Mucosa of rectum (tissue), 2 donors: ENCODE measurements at regions not wholly inside any gene's neighbourhood (a gene's known extent, or its start where the extent isn't known, plus 50 kb on each side); places are given as distances from the start of the nearest gene placed in this dataset.
"Not testable (repeated sequence)": the region's sequence is repeated elsewhere in the genome, so short reads cannot be mapped to it uniquely, and the experiment has no call there.

Experiments
- H3K27ac ChIP-seq, 2 donors: one replicate each; pipeline ENCODE4 v1.7.0; 2013; ENCODE audit warnings: inconsistent platforms in 2 of 2, low read depth in 2 of 2, low read length in 2 of 2
- H3K27me3 ChIP-seq, 2 donors: one replicate each; pipeline ENCODE4 v1.7.0; 2013; ENCODE audit warnings: low read length in 2 of 2; ENCODE audit not compliant: control insufficient read depth in 2 of 2, insufficient read depth in 2 of 2
- H3K36me3 ChIP-seq, 2 donors: one replicate each; pipeline ENCODE4 v1.7.0; 2013; ENCODE audit warnings: low read length in 2 of 2; ENCODE audit not compliant: control insufficient read depth in 2 of 2, insufficient read depth in 2 of 2
- H3K4me1 ChIP-seq, 2 donors: one replicate each; pipeline ENCODE4 v1.7.0; 2013; ENCODE audit warnings: low read length in 2 of 2, mild to moderate bottlenecking in 1 of 2; ENCODE audit not compliant: control insufficient read depth in 2 of 2, insufficient read depth in 2 of 2
- H3K4me3 ChIP-seq, 2 donors: one replicate each; pipeline ENCODE4 v1.7.0; 2013; ENCODE audit warnings: low read length in 2 of 2
- H3K9ac ChIP-seq, 2 donors: one replicate each; pipeline ENCODE4 v1.7.0; 2013; ENCODE audit warnings: low read length in 2 of 2, low read depth in 1 of 2, mild to moderate bottlenecking in 1 of 2
- H3K9me3 ChIP-seq, 2 donors: one replicate each; pipeline ENCODE4 v1.7.0; 2013; ENCODE audit warnings: low read length in 2 of 2; ENCODE audit not compliant: control insufficient read depth in 2 of 2
- donor health status: healthy.
- donor health status: Normal muscosa, but diverticular disease.

DNA sequence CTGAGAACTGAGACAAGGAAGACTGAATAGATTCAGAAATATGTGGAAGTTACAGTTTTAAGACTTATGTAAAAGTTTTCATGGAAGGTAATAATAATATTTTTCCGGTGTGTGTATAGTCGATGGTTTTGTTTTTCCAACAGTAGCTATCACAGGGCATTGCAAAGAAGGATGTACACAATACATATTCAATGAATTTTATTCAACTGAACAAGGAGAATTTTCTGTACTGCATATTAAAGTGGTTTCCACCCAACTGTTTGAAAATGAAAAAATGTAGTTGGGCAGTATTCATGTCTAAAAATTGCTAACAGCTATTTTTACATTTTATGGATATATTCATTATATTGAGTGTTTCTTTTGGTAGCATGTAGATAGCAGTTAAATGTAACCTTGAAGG is 350.3 kb upstream of the ATP10A start:
- Histone ChIP-seq H3K27ac (no peak overlapping the region), H3K4me3 (no peak overlapping the region), H3K9me3 (peaks cover 0 to 2% of the 10 kb centered on the region in 2 donors), H3K27me3 (no peaks in the 10 kb centered on the region), H3K9ac (no peak overlapping the region), H3K4me1 (no peaks in the 10 kb centered on the region), H3K36me3 (no peaks in the 10 kb centered on the region)

GRCh38 chr15:26212109-26212508 is 349.0 kb upstream of the ATP10A start:
- no peak overlapping the region for H3K9ac ChIP-seq
- H3K36me3 ChIP-seq, result no peaks in the 10 kb centered on the region
- no peaks in the 10 kb centered on the region for H3K9me3 ChIP-seq
- no peaks in the 10 kb centered on the region for H3K4me1 ChIP-seq
- H3K27me3 ChIP-seq, result no peaks in the 10 kb centered on the region
- no peak overlapping the region for H3K27ac ChIP-seq
- H3K4me3 ChIP-seq, result no peak overlapping the region

DNA sequence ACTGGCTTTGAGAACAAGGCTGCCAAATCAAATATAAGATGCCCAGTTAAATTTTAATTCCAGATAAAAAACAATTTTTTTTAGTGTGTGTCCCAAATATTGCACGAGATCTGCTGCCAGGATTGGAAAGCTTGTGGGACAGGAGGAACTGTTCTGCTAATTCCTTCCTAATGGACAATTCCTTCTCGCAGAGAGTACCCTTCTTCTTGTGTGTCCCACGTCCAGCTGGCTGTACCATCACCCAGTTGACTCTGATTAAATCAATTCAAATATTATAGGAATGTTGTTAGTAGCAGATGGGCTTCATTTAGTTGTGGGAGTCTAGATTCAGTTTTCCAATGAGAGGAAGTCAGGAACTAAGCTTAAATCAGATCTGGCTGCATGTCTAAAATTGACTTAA is 347.9 kb upstream of the ATP10A start:
- no peak overlapping the region for H3K27ac ChIP-seq
- H3K9me3 ChIP-seq, result no peaks in the 10 kb centered on the region
- no peaks in the 10 kb centered on the region for H3K4me1 ChIP-seq
- no peak overlapping the region for H3K4me3 ChIP-seq
- no peak overlapping the region for H3K9ac ChIP-seq
- no peaks in the 10 kb centered on the region for H3K27me3 ChIP-seq
- no peaks in the 10 kb centered on the region for H3K36me3 ChIP-seq

DNA sequence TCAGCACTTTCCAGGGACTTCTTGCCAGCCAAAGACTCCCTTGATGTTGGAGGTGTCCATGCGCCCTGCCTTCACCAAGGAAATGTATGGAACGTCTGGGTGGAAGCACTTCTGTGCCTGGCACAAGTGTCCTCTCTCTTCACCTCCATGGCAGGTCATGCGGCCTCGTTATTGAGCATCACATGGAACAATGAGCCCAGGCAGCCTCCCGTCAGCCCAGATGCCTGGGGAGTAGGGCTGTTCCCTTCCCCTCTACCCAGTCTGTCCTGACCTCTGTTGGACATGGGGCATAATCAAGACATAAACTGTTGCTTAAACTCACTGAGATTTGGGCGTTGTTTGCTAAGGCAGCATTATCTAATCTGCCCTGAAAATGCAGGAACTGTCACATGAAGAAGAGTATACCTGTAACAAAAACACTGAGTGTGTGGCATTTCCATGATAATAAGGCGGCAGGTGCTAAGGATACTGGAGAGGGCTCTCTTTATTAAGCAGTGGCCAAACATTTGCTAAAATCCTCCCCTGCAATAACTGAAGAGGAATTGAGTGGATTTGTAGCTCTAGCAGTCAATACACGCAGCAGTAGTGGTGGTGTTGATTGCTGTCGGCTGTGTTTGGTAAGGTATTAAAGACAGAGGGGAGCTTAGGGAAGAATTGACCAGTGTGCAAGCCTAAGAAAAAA is 338.2 kb upstream of the ATP10A start:
- H3K4me1 ChIP-seq, result no peaks in the 10 kb centered on the region
- H3K27me3 ChIP-seq, result no peaks in the 10 kb centered on the region
- H3K27ac ChIP-seq, result no peak overlapping the region
- H3K9me3 ChIP-seq, result peaks cover 0 to 5% of the 10 kb centered on the region in 2 donors
- no peak overlapping the region for H3K9ac ChIP-seq
- H3K4me3 ChIP-seq, result no peak overlapping the region
- no peaks in the 10 kb centered on the region for H3K36me3 ChIP-seq

DNA sequence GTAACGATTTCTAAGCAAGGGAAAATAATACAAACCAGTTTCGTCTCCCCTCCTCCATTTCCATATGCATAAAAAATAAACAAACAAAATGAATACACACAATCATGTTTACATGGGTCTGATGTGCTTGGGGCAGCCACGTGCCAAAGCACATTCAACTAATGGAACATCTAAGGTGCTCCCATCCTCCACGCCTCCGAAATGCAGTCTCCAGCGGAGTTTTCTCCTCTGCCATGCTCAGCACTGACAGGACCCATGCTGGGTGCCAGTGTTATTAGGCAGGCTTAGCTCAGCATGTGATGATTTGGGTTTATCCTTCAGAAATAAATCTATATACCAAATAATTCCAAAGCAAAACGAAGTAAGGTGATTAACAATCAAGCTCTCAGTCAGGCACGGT is 337.3 kb upstream of the ATP10A start:
- Histone ChIP-seq H3K4me1 (no peaks in the 10 kb centered on the region), H3K4me3 (no peak overlapping the region), H3K27ac (no peak overlapping the region), H3K36me3 (no peaks in the 10 kb centered on the region), H3K9me3 (peaks cover 0 to 5% of the 10 kb centered on the region in 2 donors), H3K27me3 (no peaks in the 10 kb centered on the region), H3K9ac (no peak overlapping the region)

GRCh38 chr15:26197719-26198118 is 334.6 kb upstream of the ATP10A start:
- Histone ChIP-seq H3K27ac (no peak overlapping the region), H3K9me3 (peaks cover 0 to 5% of the 10 kb centered on the region in 2 donors), H3K36me3 (no peaks in the 10 kb centered on the region), H3K27me3 (no peaks in the 10 kb centered on the region), H3K4me1 (no peaks in the 10 kb centered on the region), H3K4me3 (no peak overlapping the region), H3K9ac (no peak overlapping the region)

GRCh38 chr15:26197060-26197459 is 333.9 kb upstream of the ATP10A start:
- H3K4me1 ChIP-seq, result no peaks in the 10 kb centered on the region
- no peaks in the 10 kb centered on the region for H3K36me3 ChIP-seq
- no peak overlapping the region for H3K9ac ChIP-seq
- peaks cover 0 to 5% of the 10 kb centered on the region in 2 donors for H3K9me3 ChIP-seq
- no peak overlapping the region for H3K4me3 ChIP-seq
- no peaks in the 10 kb centered on the region for H3K27me3 ChIP-seq
- H3K27ac ChIP-seq, result no peak overlapping the region

DNA sequence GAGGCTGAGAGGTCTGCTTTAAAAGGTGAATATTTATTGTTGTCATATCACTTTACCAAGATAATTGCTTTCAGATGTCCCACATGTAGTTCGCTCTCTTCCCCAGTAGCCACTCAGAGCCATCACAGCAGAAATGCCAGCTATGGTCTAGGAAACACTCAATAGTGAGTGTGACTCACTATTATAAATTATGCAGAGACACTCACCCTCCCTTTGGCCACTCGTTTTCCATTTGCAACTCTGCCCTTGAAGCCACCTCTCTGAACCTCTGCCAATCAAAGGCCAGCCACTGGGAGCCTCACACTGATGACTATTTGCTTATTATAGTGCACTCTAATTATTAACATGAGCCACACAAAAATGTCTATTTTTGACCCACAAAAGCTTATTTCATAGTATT is 328.1 kb upstream of the ATP10A start:
- Histone ChIP-seq H3K4me3 (no peak overlapping the region), H3K27ac (no peak overlapping the region), H3K36me3 (no peaks in the 10 kb centered on the region), H3K9me3 (peaks cover 0 to 5% of the 10 kb centered on the region in 2 donors), H3K9ac (no peak overlapping the region), H3K4me1 (no peaks in the 10 kb centered on the region), H3K27me3 (no peaks in the 10 kb centered on the region)

DNA sequence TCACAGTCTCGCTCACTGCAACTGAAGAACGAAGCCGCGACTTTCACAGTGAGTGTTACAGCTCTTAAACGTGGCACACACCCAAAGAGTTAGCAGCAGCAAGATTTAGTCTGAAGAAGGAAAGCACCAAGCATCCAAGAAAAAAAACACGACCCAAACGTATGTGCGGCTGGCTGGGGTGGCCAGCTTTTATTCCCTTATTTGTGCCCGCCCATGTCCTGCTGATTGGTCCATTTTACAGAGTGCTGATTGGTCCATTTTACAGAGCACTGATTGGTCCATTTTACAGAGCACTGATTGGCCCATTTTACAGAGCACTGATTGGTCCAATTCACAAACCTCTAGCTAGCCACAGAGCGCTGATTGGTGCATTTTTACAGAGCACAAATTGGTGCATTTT is 323.0 kb upstream of the ATP10A start:
- H3K9ac ChIP-seq, H3K27me3 ChIP-seq, H3K36me3 ChIP-seq, H3K4me1 ChIP-seq, H3K27ac ChIP-seq, H3K9me3 ChIP-seq, H3K4me3 ChIP-seq: not testable (repeated sequence)

GRCh38 chr15:26182441-26182840 is 319.3 kb upstream of the ATP10A start:
- peaks cover 0 to 2% of the 10 kb centered on the region in 2 donors for H3K9me3 ChIP-seq
- H3K9ac ChIP-seq, result no peak overlapping the region
- no peaks in the 10 kb centered on the region for H3K27me3 ChIP-seq
- no peak overlapping the region for H3K27ac ChIP-seq
- H3K4me3 ChIP-seq, result no peak overlapping the region
- no peaks in the 10 kb centered on the region for H3K4me1 ChIP-seq
- H3K36me3 ChIP-seq, result no peaks in the 10 kb centered on the region

DNA sequence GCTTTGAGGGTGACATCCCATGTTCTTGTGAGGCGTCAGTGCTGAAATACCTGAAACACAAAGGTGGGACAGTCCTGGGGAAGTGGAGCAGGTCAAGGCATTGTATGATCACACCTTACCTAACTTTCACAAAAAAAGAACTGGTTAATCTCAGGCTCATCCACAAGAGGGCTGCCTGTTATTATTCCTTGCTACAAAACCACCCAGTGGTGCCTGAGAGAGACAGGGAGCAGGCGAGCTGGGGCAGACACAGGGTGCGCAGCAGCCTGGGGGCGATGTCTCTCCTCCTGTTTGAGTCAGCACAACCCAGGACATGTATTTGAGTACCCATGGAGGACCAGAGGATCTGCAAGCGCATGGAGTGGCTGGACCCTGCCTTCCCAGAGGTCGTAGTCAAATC is 316.8 kb upstream of the ATP10A start:
- no peak overlapping the region for H3K9ac ChIP-seq
- no peaks in the 10 kb centered on the region for H3K4me1 ChIP-seq
- H3K9me3 ChIP-seq, result no peaks in the 10 kb centered on the region
- H3K36me3 ChIP-seq, result no peaks in the 10 kb centered on the region
- no peak overlapping the region for H3K27ac ChIP-seq
- H3K27me3 ChIP-seq, result no peaks in the 10 kb centered on the region
- H3K4me3 ChIP-seq, result no peak overlapping the region
